DND-41 (cell line): ENCODE measurements at regions not wholly inside any gene's neighbourhood (a gene's known extent, or its start where the extent isn't known, plus 50 kb on each side); places are given as distances from the start of the nearest gene placed in this dataset.

Source experiments
- ATAC-seq: fragments of 200-7000 bp; cut with Tn5 transposase; 3 replicates; pipeline ENCODE4 v1.9.1; 2021; ENCODE audit warnings: low read depth; ENCODE audit not compliant: insufficient read depth
- DNase-seq: peaks from one replicate; pipeline ENCODE4 v3.0.0-alpha.2; 2020
- H2AFZ ChIP-seq: 2 replicates; pipeline ENCODE4 v1.6.0; 2012; ENCODE audit warnings: low read depth, low read length
- H3K27ac ChIP-seq: 2 replicates; pipeline ENCODE4 v1.5.1; 2012; ENCODE audit warnings: low read length, inconsistent platforms
- H3K27me3 ChIP-seq: fragments of 200-600 bp; sonication (generic); 2 replicates; pipeline ENCODE4 v1.6.0; 2012; ENCODE audit warnings: low read length, mild to moderate bottlenecking, inconsistent platforms; ENCODE audit not compliant: insufficient read depth, poor library complexity
- H3K36me3 ChIP-seq: 2 replicates; pipeline ENCODE4 v1.5.1; 2012; ENCODE audit warnings: low read length, inconsistent platforms; ENCODE audit not compliant: insufficient read depth
- H3K4me1 ChIP-seq: 2 replicates; pipeline ENCODE4 v1.5.1; 2012; ENCODE audit warnings: mild to moderate bottlenecking, low read length; ENCODE audit not compliant: insufficient read depth
- H3K4me2 ChIP-seq: 2 replicates; pipeline ENCODE4 v1.6.0; 2012; ENCODE audit warnings: mild to moderate bottlenecking, moderate library complexity, low read length, inconsistent platforms; ENCODE audit not compliant: insufficient read depth
- H3K4me3 ChIP-seq, 2 experiments: fragments of 200-600 bp in 1 of 2; shearing (Covaris generic) in 1 of 2; 2 replicates each; pipeline ENCODE4 v1.5.1; 2012 to 2016; ENCODE audit warnings: inconsistent platforms in 2 of 2, low read length in 2 of 2, mild to moderate bottlenecking in 2 of 2, low read depth in 1 of 2, moderate library complexity in 1 of 2
- H3K79me2 ChIP-seq: 2 replicates; pipeline ENCODE4 v1.6.0; 2012; ENCODE audit warnings: low read length, inconsistent platforms; ENCODE audit not compliant: insufficient read depth
- H3K9ac ChIP-seq: 2 replicates; pipeline ENCODE4 v1.6.0; 2012; ENCODE audit warnings: low read depth, mild to moderate bottlenecking, inconsistent platforms, low read length, moderate library complexity
- H3K9me3 ChIP-seq: 2 replicates; pipeline ENCODE4 v1.5.1; 2012; ENCODE audit warnings: low read length, moderate library complexity, mild to moderate bottlenecking, inconsistent platforms; ENCODE audit not compliant: insufficient read depth, severe bottlenecking
- H4K20me1 ChIP-seq: 2 replicates; pipeline ENCODE4 v1.6.0; 2012; ENCODE audit warnings: low read length; ENCODE audit not compliant: insufficient read depth
- CTCF ChIP-seq: IDR thresholded peaks from 2 replicates; pipeline ENCODE4 v1.5.1; 2012; ENCODE audit warnings: borderline replicate concordance, low read length, moderate library complexity, mild to moderate bottlenecking; ENCODE audit not compliant: poor library complexity, severe bottlenecking; ENCODE audit errors: extremely low read depth
- EZH2 ChIP-seq: IDR thresholded peaks from 3 replicates; pipeline ENCODE4 v1.6.1; 2012; ENCODE audit warnings: borderline replicate concordance, low read depth, mild to moderate bottlenecking, moderate library complexity, low read length, inconsistent platforms; ENCODE audit not compliant: severe bottlenecking

GRCh38 chr2:128836559-128837100 is 518.0 kb upstream of the HS6ST1 start:
- no peaks in the 10 kb centered on the region for H4K20me1 ChIP-seq
- H3K4me1 ChIP-seq = no peaks in the 10 kb centered on the region
- no peak overlapping the region for H3K4me3 ChIP-seq
- peaks cover 29% of the 10 kb centered on the region for H3K27me3 ChIP-seq
- H3K9ac ChIP-seq = no peak overlapping the region
- no peak overlapping the region for H3K27ac ChIP-seq
- H3K9me3 ChIP-seq = no peaks in the 10 kb centered on the region
- ATAC-seq = no peak
- no peaks in the 10 kb centered on the region for H3K36me3 ChIP-seq
- no peak for DNase-seq
- TF ChIP-seq CTCF = no peak
- no peak for TF ChIP-seq EZH2
- H3K4me2 ChIP-seq = no peak overlapping the region
- H2AFZ ChIP-seq = no peak overlapping the region
- no peaks in the 10 kb centered on the region for H3K79me2 ChIP-seq

GRCh38 chr2:128838244-128838643 is 519.6 kb upstream of the HS6ST1 start:
- H3K36me3 ChIP-seq = no peaks in the 10 kb centered on the region
- no peak for TF ChIP-seq EZH2
- no peak for TF ChIP-seq CTCF

GRCh38 chr2:128841803-128842202 is 523.1 kb upstream of the HS6ST1 start:
- Histone ChIP-seq H3K36me3 (no peaks in the 10 kb centered on the region), H3K4me2 (no peak overlapping the region), H4K20me1 (no peaks in the 10 kb centered on the region), H3K4me1 (no peaks in the 10 kb centered on the region), H3K27me3 (peaks cover 26% of the 10 kb centered on the region), H3K79me2 (no peaks in the 10 kb centered on the region), H3K27ac (no peak overlapping the region), H3K9me3 (no peaks in the 10 kb centered on the region), H3K4me3 (no peak overlapping the region), H3K9ac (no peak overlapping the region), H2AFZ (no peak overlapping the region)
- DNase-seq (peak; percentile 37), ATAC-seq (peak; percentile 90)
- TF ChIP-seq EZH2 (no peak), CTCF (no peak)

More at GRCh38 chr2:128838244-128838643, 519.6 kb upstream of the HS6ST1 start:
- Histone ChIP-seq H3K79me2 (no peaks in the 10 kb centered on the region), H3K4me1 (no peaks in the 10 kb centered on the region), H2AFZ (no peak overlapping the region), H3K4me2 (no peak overlapping the region), H3K27ac (no peak overlapping the region), H3K9ac (no peak overlapping the region), H4K20me1 (no peaks in the 10 kb centered on the region), H3K27me3 (peaks cover 27% of the 10 kb centered on the region), H3K4me3 (no peak overlapping the region), H3K9me3 (no peaks in the 10 kb centered on the region)
- no peak for ATAC-seq
- no peak for DNase-seq

GRCh38 chr2:128867311-128867710 is 548.6 kb upstream of the HS6ST1 start:
- no peaks in the 10 kb centered on the region for H3K4me1 ChIP-seq
- DNase-seq (no peak), ATAC-seq (no peak)
- no peak overlapping the region for H3K9ac ChIP-seq
- H3K4me3 ChIP-seq = no peak overlapping the region
- H3K9me3 ChIP-seq = no peaks in the 10 kb centered on the region
- TF ChIP-seq CTCF (no peak), EZH2 (no peak)
- H3K4me2 ChIP-seq = no peak overlapping the region
- H3K27ac ChIP-seq = no peak overlapping the region
- no peaks in the 10 kb centered on the region for H3K79me2 ChIP-seq
- no peaks in the 10 kb centered on the region for H3K36me3 ChIP-seq
- no peaks in the 10 kb centered on the region for H4K20me1 ChIP-seq
- no peak overlapping the region for H2AFZ ChIP-seq
- no peaks in the 10 kb centered on the region for H3K27me3 ChIP-seq
